NCI-H187 treated with DMSO at 0.1 percent for 48 hours (cell line): ENCODE measurements at regions not wholly inside any gene's neighbourhood (a gene's known extent, or its start where the extent isn't known, plus 50 kb on each side); places are given as distances from the start of the nearest gene placed in this dataset.

ENCODE experiments used
- DNase-seq: peaks from one replicate; lab custom pipeline; 2025; lab: John Stamatoyannopoulos, UW

DNA sequence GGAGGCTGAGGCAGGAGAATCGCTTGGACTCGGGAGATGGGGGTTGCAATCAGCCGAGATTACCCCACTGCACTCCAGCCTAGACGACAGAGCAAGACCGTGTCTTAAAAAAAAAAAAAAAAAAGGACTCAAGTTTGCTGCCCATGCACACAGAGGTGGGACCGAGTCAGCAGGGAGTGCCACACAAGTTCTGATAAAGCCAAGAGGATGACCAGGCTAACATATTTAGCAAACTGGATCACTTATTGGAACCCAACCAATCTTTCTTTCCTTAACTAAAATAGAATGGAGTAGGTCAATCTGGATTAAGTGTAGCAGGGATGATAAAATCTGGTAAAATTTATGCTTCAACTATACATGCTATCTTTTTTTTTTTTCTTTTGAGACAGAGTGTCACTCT lies 190.4 kb upstream of the FOXN3 start:
- no peak for DNase-seq

GRCh38 chr14:89603938-89604480 lies 187.0 kb upstream of the FOXN3 start:
- no peak for DNase-seq

GRCh38 chr14:89600950-89601826 lies 184.2 kb upstream of the FOXN3 start:
- no peak for DNase-seq

- no peak for DNase-seq
Observed at GRCh38 chr14:89600029-89600428, 183.0 kb upstream of the FOXN3 start.

GRCh38 chr14:89598548-89599186 lies 181.6 kb upstream of the FOXN3 start:
- DNase-seq, result no peak

- DNase-seq, result no peak
Observed at GRCh38 chr14:89592961-89593360, 175.9 kb upstream of the FOXN3 start.

DNA sequence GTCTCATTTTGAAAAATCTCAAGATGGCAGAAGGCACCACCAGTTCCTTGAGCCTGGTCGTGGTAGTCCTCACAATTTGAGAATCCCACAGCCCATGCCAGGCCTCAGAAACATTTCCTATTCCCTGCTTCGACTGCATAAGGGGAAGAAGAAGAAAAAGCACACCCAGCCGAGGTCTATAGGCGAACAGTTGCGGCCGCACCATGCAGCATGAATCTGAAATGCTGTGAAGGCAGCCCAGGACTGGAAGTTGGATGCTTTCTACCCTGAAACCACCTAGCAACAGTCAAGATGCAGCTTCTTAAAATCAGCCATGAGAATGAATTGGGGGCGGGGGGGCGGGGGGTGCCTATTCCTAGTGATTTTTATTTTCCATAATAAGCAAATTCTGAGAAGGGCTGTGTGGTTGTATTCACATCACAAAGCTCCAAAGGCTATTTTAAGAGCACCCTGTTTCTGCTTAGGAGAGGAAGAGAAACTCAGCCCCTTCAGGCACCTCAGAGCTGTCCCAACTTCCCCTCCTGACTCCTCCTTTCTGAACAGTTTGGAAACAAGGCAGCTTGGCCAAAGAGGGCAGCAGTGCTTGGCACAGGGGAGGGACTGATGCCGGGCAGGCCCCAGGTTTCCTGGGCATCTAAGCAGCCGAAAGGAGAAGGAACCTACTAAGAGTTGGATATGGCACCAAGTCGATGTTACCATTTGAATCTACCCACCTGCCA lies 172.5 kb upstream of the FOXN3 start:
- no peak for DNase-seq

GRCh38 chr14:89588840-89589296 lies 171.8 kb upstream of the FOXN3 start:
- DNase-seq, result no peak

- DNase-seq, result no peak
Observed at GRCh38 chr14:89588016-89588415, 171.0 kb upstream of the FOXN3 start.

DNA sequence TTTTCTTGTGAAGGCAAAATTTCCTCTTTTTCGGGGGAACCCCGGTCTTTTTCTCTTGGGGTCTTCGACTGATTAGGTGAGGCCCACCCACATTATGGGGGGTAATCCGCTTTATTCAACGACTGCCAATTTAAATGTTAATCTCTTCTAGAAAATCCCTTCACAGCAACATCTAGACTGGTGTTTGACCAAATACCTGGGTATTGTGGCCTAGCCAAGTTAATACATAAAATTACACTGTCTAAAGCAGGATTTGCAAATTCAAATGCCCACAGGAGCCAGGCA lies 170.0 kb upstream of the FOXN3 start:
- no peak for DNase-seq

DNA sequence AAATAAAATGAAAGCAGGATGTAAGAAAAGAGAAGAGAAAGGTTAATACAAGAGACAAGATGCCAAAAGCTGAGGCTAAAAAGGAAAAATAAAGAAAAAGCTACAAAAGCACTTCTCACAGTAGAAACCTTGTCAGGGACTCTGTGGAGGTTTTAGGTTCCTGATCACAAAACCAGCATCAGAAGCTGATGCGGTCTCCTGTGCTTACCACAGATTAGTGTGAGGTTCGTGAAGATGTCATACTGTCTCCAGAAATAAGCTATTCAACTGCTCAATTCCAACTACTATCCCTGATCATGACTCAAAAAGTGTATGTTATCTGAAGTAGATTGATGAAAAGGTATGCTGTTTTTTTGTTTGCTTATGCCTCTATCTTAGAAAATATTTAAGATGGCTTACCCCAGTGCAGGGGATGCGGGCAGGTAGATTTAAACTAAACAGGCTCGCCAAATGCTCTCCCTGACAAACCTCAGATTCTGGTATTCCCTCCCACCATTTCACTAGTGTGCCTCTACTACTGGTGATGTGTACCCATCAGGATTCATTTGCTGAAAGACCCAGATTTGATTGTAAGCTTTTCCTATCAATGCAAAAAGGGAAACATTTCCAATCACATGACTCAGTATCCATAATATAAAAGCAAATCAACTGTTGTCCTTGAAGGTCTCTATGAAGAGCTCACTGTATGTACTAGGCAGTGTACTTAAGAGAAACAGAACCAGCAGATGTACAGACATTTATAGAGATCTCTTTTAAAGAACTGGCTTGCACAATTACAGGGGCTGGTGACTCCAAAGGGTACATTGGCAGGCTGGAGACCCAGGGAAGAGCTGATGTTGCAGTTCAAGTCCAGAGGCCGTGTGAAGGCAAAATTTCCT lies 169.5 kb upstream of the FOXN3 start:
- no peak for DNase-seq

DNA sequence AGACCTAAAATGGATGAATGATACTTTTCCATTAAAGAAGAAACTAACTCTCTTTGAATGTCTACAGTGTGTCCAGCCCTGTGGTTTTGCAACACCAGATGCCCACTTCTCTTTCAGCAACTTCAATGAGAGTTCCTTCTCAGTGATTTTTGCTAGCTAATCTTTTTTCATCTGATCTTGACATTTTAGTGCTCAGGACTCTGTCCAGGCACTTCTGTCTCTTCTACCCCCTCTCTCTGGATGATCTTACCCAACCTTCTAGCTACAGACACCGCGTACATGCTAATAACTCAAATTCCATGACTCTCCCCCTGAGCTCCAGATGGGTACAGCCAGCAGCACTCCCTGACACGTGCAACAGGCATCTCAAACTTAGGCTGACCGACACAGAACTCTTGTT lies 161.1 kb upstream of the FOXN3 start:
- no peak for DNase-seq

DNA sequence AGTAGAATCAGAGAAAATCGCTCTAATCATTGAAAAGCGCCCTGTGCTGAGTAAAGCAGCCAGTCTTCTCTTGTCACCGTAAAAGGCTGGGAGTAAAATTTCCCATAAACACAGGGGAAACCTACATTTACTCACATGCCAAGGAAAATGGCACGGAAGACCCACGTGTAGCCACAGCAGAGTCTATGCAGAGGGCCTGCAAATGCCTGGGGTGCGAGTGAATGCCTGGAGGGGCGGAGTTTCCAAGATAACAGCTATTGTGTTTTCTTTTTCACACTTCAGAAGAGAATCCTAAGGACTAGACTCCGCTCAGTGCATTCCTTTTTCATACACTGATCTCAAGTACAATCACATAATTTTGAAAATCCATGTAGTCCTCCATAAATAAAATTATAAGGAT lies 159.9 kb upstream of the FOXN3 start:
- DNase-seq, result no peak

GRCh38 chr14:89576145-89576927 lies 159.3 kb upstream of the FOXN3 start:
- DNase-seq, result peak; percentile 56

GRCh38 chr14:89575386-89576061 lies 158.5 kb upstream of the FOXN3 start:
- no peak for DNase-seq

DNA sequence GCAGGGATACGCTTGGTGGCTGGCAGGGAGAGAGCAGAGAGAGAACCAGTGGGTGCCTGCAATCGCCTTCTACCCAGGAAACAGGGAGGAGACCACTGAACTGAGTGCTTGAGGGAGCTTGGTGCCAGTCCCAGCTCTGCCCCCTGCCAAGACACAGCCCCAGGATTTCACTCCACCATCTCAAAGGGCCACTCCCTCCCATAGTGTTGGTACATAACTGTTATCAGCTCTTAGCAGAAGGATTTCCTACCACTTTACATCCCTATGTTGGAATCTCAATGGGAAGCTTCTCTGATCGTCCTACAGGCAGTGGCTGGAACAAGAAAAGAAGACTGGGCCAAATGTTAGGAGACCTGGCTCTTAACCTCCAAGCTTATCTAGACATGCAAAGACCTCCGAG lies 157.4 kb upstream of the FOXN3 start:
- no peak for DNase-seq

DNA sequence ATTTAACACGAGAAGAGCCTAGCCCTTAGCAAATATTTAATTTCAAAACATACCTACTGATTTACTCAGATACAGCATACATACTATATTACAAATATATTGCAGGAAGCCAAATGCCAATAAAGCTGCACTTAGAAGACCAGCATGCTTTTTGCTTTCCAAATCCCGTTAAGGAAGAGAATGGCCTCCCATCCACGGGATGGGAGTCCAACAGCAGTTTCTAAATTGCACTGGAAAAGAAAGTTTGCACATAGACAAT lies 156.3 kb upstream of the FOXN3 start:
- no peak for DNase-seq

GRCh38 chr14:89572596-89573398 lies 155.8 kb upstream of the FOXN3 start:
- DNase-seq, result no peak

GRCh38 chr14:89571491-89571890 lies 154.5 kb upstream of the FOXN3 start:
- no peak for DNase-seq
